ENCODE measurements at regions not wholly inside any gene's neighbourhood (a gene's known extent, or its start where the extent isn't known, plus 50 kb on each side); places are given as distances from the start of the nearest gene placed in this dataset.
"Not testable (repeated sequence)": the region's sequence is repeated elsewhere in the genome, so short reads cannot be mapped to it uniquely, and the experiment has no call there.

DNA sequence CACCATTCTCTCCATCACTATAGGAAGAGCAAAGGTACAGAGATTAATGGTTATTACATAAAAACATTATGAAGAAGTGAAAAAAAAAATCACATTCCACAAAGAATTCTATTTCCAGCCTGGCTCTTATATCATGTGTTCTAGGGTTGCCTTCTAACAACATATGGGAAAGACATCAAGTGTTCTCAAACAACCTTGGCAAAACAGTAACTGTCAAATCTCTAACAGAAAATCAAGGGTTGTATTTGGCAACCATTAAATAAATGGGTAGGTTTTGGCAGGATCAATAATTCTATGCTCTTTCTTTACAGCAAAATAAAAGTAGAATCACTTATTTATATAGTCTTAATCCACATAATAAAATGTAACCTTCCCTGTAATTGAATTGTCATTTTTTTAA lies 728.9 kb downstream of the MAT2B start:
- TF ChIP-seq POLR2A (IDR thresholded peaks at IDR 0.05; ENCODE audit: low read depth, low read length): no peak
- no peak for FAIRE-seq
- DNase-seq (ENCODE audit: insufficient read length, low spot score): no peak

DNA sequence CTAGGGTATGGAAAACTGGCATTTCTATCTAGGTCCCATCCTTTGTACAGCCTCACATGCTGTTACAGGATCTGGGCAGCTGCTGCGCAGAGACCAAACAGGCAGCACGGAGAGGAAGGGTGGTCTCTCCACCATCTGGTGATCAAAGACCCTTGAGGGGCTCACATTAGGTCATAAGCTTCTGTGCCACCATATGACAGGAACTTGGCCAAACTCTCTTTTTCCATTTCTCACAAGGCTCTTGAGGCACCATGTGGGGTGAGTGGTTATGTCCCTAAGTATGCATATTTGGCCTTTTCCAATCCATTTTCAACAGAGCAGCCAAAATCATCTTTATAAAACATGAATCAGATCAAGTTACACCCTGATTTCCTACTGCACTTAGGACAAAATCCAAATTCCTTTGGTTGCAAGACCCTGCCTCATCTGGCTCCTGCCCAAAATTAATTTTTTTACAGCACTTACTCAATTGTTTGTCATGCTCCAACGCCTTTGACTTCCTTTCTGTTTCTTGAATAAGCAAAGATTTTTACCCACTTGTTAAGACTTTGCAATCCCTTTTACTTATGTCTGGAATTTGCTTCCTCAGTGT lies 730.0 kb downstream of the MAT2B start:
- FAIRE-seq (peak; percentile 36), DNase-seq (ENCODE audit: insufficient read length, low spot score) (no peak)
- no peak for TF ChIP-seq POLR2A (IDR thresholded peaks at IDR 0.05; ENCODE audit: low read depth, low read length)

DNA sequence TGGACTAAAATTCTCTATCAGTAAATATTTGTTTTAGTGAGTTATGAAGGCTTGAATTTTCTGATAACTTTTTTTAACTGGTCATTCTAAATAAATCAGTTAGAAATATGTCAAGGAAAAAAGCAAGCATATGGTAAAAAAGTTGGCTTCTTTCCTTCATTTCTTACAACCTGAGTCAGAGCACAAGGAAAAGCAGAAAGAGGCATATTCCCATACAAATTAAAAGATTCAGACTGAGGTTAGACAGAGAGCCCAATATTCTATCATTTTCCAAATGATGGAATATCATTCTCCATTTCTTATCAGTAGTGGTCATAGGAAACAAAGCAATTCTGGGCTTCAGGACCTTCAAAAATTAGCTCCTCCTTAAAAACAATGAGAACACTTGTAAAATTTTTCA lies 732.1 kb downstream of the MAT2B start:
- TF ChIP-seq POLR2A (IDR thresholded peaks at IDR 0.05; ENCODE audit: low read depth, low read length): no peak
- no peak for DNase-seq (ENCODE audit: insufficient read length, low spot score)
- no peak for FAIRE-seq

DNA sequence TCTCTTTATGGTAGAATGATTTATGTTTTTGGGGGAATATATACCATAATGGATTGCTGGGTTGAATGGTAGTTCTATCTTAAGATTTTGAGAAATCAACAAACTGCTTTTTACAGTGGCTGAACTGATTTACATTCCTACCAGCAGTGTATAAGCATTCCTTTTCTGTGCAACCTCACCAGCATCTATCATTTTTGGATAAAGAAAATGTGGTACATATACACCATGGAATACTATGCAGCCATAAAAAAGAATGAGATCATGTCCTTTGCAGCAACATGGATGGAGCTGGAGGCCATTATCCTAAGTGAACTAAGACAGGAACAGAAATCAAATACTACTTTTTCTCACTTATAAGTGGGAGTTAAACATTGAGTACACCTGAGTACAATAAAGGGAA lies 746.4 kb downstream of the MAT2B start:
- not testable (repeated sequence) for FAIRE-seq; DNase-seq (ENCODE audit: insufficient read length, low spot score)

DNA sequence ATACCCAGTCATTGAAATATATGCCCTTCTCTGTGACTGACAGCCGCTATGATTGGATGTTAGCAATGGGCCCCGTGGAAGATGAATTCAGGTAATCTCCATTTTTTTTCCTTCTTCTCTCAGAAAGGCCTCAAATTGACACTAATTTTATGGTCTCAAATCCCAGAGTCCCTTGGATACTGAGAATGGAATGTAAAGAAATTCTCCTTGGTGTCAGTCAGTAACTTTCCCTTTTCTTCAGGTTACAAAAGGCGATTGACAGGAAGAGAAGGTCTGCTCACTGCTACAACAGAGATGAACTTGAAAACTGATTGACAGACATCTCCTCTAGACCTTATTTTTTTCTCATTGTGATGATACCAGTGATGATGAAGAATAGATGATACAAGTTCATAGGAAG lies 748.3 kb downstream of the MAT2B start:
- FAIRE-seq (no peak), DNase-seq (ENCODE audit: insufficient read length, low spot score) (no peak)
- no peak for TF ChIP-seq POLR2A (IDR thresholded peaks at IDR 0.05; ENCODE audit: low read depth, low read length)

DNA sequence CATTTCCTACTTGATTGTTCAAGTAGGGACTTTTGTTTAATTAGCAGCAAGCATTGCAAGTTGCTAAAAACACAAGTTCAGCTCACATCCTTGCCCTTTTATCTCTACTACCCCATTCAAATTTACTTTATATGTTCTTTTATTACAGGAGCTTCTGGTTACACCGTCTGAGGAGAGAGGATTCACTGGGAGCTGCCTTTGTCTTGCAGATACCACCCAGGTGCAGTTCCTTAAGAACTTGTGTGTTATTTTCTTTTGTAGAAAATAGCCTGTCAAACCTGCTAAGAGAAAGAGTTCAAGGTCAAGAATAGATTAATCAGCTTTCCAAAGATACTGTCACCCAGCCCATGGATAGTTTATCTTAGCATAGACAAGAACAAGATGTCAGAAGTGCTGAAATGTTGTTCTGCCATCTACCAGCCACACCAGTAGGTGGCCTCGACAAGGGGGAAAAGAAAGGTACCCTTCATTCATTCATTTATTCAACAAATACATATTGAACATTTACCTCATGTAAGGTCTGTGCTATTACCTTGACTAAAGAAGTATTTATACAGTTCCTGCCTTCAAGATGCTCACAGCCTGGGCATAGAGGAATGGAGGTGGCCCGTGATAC lies 750.3 kb downstream of the MAT2B start:
- no peak for DNase-seq (ENCODE audit: insufficient read length, low spot score)
- no peak for FAIRE-seq
- TF ChIP-seq POLR2A (IDR thresholded peaks at IDR 0.05; ENCODE audit: low read depth, low read length): no peak

DNA sequence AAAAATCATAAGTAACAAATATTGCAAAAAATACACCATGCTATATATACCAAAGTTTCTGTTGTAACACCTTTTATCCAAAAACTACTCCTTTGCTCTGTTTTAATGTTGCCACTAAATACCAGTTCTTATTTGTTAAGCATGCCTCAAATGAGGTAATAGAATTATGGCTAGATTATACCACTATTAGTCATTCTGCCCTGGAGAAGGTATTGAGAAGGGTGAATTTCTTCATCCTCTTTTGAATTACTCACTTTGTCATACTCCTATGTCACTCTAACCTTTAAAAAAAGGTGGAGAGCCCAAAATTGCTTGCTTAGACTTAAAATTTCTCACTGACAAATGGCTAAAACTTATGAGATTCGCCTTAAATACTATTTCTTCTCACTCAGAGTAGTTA lies 750.9 kb downstream of the MAT2B start:
- no peak for DNase-seq (ENCODE audit: insufficient read length, low spot score)
- no peak for FAIRE-seq
- TF ChIP-seq POLR2A (IDR thresholded peaks at IDR 0.05; ENCODE audit: low read depth, low read length): no peak

DNA sequence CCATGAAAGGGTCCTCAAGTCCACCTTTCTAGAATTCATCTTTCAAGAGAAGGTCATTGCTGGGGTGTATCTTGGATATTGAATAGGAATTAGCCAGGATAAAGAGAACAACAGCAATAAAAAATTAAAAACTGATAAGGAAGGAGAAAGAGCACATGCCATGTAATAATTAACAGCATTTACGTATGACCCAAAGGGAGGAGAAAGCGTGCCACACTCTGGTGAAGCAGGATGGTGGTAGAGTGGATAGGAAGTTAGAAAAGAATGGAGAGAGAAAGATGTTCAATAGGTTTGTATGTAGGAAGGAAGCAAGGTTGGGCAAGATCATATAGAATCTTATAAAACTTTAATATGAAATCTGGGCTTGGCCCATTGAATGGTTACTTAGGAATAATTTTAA lies 751.5 kb downstream of the MAT2B start:
- no peak for TF ChIP-seq POLR2A (IDR thresholded peaks at IDR 0.05; ENCODE audit: low read depth, low read length)
- FAIRE-seq (no peak), DNase-seq (ENCODE audit: insufficient read length, low spot score) (no peak)

DNA sequence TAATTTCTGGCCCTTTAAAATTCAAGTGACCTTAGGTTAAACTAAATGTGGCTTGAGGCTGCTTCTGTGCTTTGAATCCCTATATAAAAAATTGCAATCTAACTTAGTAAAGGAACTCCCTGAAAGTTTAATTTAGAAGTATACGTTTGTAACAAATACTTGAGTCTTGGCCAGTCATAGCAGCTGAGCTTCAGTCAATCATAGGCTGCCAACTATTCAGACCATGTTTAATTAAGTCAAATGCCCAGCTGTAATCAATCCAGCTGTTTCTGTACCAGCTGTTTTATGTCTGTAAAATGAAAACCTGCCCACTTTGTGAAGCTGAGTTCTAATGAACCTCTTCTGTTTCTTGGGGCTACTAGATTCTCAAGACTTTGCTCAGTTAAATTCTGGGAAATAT lies 760.1 kb downstream of the MAT2B start:
- TF ChIP-seq POLR2A (IDR thresholded peaks at IDR 0.05; ENCODE audit: low read depth, low read length): no peak
- no peak for FAIRE-seq
- DNase-seq (ENCODE audit: insufficient read length, low spot score): no peak

DNA sequence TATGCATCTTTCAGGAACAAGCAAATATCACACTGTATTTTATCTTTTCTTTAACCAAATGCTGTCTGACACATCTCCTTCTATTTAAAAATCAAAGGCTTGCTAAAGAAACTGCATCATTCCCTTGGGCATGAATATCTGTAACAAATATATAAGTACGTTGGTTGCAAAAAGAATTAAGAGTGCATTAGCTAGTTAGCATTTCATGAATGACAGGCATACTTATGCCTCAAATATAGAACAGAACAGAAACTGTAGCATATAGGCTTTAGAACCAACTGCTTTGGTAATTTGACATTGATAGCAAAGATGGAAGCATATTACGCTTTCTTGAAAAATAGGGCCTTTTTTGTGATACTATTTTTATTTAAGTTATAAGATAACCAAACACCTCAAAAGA lies 761.2 kb downstream of the MAT2B start:
- TF ChIP-seq POLR2A (IDR thresholded peaks at IDR 0.05; ENCODE audit: low read depth, low read length): no peak
- FAIRE-seq (no peak), DNase-seq (ENCODE audit: insufficient read length, low spot score) (no peak)

DNA sequence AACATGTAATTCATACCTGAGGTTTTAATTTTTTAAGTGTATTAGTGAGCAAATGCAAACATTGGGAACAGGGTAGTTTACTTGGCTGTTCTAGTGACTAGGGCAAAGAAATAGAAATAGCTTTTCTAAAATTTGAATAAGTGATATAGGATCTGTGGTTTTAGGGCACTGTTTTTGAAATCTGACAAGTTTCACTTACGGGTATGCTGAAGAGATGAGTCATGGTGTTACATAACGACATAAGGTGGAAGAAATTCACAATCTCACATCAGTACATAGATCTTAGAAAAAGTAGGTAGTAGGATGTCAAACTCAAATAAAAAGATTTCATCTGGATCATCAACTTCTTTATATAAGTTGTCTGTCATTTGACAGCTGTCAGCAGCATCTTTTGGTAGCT lies 772.3 kb downstream of the MAT2B start:
- DNase-seq (ENCODE audit: insufficient read length, low spot score): no peak
- TF ChIP-seq POLR2A (IDR thresholded peaks at IDR 0.05; ENCODE audit: low read depth, low read length): no peak
- FAIRE-seq: no peak

DNA sequence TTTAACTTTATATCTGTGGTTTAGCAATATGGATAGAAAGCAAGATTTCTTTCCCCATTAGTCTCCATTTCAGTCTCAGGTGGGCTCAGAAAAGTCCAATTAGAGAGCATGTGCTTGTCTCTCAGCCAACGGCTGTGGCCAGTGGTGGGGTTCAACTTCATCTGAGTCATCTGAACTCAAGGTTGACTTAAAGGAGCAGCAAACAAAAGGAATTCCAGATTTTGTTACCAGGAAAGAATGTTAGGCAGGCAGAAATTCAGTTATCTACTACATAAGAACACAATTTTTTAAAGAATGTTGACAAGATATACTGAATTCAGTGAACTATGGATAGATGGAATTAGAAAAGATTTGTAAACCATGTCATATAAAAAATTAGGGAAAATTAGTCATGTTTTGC lies 784.1 kb downstream of the MAT2B start:
- no peak for DNase-seq (ENCODE audit: insufficient read length, low spot score)
- no peak for TF ChIP-seq POLR2A (IDR thresholded peaks at IDR 0.05; ENCODE audit: low read depth, low read length)
- no peak for FAIRE-seq

DNA sequence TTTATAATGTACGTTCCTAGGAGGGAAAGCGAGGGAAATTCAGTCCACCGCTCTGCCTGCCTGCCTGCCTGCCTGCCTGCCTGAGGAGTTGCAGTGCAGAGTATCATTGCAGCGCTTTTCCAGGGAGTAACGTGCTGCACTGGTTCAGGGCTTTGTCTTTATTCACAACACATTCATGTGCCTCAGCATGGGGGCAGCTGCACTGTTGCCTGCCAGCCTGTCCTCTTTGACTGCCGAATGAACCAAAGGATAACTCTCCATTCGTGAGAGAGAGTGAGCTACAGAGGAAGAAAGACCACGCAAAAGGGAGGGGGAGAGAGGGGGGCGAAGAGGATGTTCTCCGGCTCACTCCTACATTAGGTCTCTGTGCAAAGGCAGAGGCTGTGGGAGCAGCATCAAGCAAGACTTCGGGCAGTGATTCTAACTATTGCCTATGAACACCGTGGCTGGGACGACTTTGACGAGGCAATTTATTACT lies 791.2 kb downstream of the MAT2B start:
- no peak for DNase-seq (ENCODE audit: insufficient read length, low spot score)
- FAIRE-seq: no peak
- TF ChIP-seq POLR2A (IDR thresholded peaks at IDR 0.05; ENCODE audit: low read depth, low read length): no peak

DNA sequence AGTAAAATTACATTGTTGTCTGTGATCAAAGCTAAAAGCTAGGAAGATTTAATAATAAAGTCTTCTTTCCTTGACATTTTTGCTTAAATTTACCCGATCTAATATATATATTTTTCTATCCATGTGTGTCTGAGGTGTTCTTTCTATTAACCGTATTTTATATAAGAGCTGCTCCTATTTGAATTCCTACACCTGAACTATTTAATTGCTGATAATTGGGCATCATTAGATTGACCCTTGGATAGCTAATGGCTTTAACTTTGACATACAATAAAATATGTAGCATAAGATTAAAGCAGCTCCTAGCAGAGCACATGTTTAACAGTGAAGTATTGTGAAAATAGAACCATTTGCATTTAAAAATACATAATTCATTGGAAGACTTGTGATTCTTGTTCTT lies 792.7 kb downstream of the MAT2B start:
- FAIRE-seq: no peak
- no peak for TF ChIP-seq POLR2A (IDR thresholded peaks at IDR 0.05; ENCODE audit: low read depth, low read length)

DNA sequence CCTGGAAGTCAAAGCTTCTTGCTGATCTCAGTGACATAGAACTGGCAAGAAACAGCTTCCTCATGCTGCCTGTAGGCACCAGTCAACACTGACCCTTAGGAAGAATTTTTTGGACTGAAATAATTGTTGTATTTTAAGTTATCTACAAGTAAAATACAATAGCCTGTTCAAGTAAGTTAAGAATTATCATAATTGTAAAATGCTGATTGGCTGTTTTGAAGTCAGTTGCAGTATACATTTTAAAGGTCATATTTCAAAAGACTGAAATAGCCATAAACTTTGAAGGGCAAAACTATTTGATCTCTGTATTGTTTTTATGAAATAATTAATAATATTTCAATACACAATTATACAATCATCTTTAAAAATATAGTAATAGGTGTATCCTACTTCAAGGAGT lies 794.9 kb downstream of the MAT2B start:
- no peak for TF ChIP-seq POLR2A (IDR thresholded peaks at IDR 0.05; ENCODE audit: low read depth, low read length)
- FAIRE-seq (no peak), DNase-seq (ENCODE audit: insufficient read length, low spot score) (no peak)

More for the DNA sequence above, 792.7 kb downstream of the MAT2B start:
- DNase-seq (ENCODE audit: insufficient read length, low spot score): no peak

All from H54 (cell line).